GM19099 (cell line): ENCODE measurements at regions not wholly inside any gene's neighbourhood (a gene's known extent, or its start where the extent isn't known, plus 50 kb on each side); places are given as distances from the start of the nearest gene placed in this dataset.

Source experiments
- POLR2A ChIP-seq: IDR thresholded peaks from 3 replicates; pipeline ENCODE4 v1.6.1; 2011; ENCODE audit warnings: low read depth; ENCODE audit not compliant: insufficient read length; ENCODE audit errors: extremely low read depth

- no peak for TF ChIP-seq POLR2A
These were observed 209.4 kb downstream of the ZEB2 start for GRCh38 chr2:144310484-144310883.

GRCh38 chr2:144307711-144308110 lies 212.2 kb downstream of the ZEB2 start:
- TF ChIP-seq POLR2A: no peak

- no peak for TF ChIP-seq POLR2A
These were observed 215.7 kb downstream of the ZEB2 start for GRCh38 chr2:144304202-144304601.

GRCh38 chr2:144300632-144301031 lies 219.3 kb downstream of the ZEB2 start:
- no peak for TF ChIP-seq POLR2A

- TF ChIP-seq POLR2A: no peak
These were observed 229.6 kb downstream of the ZEB2 start for GRCh38 chr2:144290276-144290675.

GRCh38 chr2:144288438-144288837 lies 231.5 kb downstream of the ZEB2 start:
- TF ChIP-seq POLR2A: no peak

GRCh38 chr2:144285324-144285723 lies 234.6 kb downstream of the ZEB2 start:
- TF ChIP-seq POLR2A: no peak

- no peak for TF ChIP-seq POLR2A
These were observed 238.4 kb downstream of the ZEB2 start for GRCh38 chr2:144281476-144281875.

- no peak for TF ChIP-seq POLR2A
These were observed 239.9 kb downstream of the ZEB2 start for GRCh38 chr2:144280009-144280408.

GRCh38 chr2:144279165-144279564 lies 240.8 kb downstream of the ZEB2 start:
- TF ChIP-seq POLR2A: no peak

- no peak for TF ChIP-seq POLR2A
These were observed 242.1 kb downstream of the ZEB2 start for GRCh38 chr2:144277622-144278354.

GRCh38 chr2:144275340-144275739 lies 244.6 kb downstream of the ZEB2 start:
- TF ChIP-seq POLR2A: no peak

- TF ChIP-seq POLR2A: no peak
These were observed 245.8 kb downstream of the ZEB2 start for GRCh38 chr2:144274131-144274530.

- no peak for TF ChIP-seq POLR2A
These were observed 249.0 kb downstream of the ZEB2 start for GRCh38 chr2:144270951-144271350.

- no peak for TF ChIP-seq POLR2A
These were observed 251.8 kb downstream of the ZEB2 start for GRCh38 chr2:144268036-144268678.

GRCh38 chr2:144267239-144267638 lies 252.7 kb downstream of the ZEB2 start:
- TF ChIP-seq POLR2A: no peak
